ENCODE measurements at regions not wholly inside any gene's neighbourhood (a gene's known extent, or its start where the extent isn't known, plus 50 kb on each side); places are given as distances from the start of the nearest gene placed in this dataset.
"Not testable (repeated sequence)": the region's sequence is repeated elsewhere in the genome, so short reads cannot be mapped to it uniquely, and the experiment has no call there.

DNA sequence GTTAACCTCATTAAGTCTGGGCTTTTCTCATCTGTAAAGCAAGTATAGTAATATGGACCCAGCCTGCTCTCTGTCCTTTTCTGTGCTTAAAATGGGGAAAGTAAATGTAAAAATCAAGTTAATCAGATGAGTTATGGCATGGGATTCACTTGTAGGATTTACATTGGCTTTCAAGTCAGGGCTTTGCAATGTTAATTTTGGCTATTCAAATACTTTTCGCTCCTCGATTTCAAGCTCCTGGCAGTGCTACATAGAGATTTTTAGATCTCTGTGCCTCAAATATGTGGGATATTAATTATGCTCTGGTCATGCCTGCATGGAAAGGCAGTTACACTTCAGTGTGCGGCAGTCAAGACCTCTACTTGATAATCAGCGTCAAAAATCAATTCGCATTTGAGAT, 709.8 kb downstream of the LTN1 start:
- DNase-seq (ENCODE audit: low read depth), result no peak

DNA sequence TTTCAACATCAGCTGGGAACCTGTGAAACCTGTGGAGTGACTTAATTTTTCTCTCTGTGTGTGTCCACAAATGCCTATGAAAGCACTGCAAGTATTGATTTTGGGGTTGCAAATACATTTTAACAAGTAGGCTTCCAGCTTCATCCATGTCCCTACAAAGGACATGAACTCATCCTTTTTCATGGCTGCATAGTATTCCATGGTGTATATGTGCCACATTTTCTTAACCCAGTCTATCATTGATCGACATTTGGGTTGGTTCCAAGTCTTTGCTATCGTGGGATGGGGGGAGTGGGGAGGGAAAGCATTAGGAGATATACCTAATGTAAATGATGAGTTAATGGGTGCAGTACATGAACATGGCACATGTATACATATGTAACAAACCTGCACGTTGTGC, 711.3 kb downstream of the LTN1 start:
- not testable (repeated sequence) for DNase-seq (ENCODE audit: low read depth)

- no peak for DNase-seq (ENCODE audit: low read depth)
These were observed 712.1 kb downstream of the LTN1 start for GRCh38 chr21:28280611-28281010.

GRCh38 chr21:28277324-28277723, 715.4 kb downstream of the LTN1 start:
- DNase-seq (ENCODE audit: low read depth), result no peak

DNA sequence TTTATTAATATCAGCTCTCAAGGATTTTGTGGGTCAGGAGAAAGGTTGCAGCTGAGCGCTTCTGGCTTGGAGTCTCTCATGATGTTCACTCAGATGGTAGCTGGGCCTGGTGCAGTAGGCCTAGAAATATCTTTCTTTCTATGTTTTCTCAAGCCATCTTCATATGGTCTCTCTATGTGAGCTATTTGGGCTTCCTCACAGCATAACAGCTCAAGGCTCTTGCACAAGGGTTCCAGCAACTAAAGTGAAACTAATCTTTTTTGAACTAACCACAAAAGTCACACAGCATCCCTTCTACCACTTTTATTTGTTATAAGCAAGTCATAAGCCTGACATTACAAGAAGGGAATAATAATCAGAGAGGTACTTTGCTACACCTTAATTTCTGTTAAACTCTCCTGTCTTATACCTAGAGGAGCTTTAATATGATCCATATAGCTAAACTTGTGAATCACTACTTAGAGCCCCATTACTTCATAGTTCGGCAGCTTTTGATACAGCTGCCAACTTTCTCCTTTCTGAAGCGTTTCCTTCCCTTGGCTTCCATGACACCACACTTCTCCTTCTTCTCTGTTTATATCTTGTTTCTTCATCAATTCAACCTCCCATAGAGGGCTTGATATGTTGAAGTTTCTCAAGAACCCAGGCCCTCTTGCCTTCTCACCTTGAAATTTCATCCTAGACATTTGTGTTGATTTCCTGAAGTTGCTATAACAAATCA, 720.2 kb downstream of the LTN1 start:
- DNase-seq (ENCODE audit: low read depth), result no peak

- DNase-seq (ENCODE audit: low read depth), result no peak
These were observed 723.5 kb downstream of the LTN1 start for GRCh38 chr21:28269173-28269572.

DNA sequence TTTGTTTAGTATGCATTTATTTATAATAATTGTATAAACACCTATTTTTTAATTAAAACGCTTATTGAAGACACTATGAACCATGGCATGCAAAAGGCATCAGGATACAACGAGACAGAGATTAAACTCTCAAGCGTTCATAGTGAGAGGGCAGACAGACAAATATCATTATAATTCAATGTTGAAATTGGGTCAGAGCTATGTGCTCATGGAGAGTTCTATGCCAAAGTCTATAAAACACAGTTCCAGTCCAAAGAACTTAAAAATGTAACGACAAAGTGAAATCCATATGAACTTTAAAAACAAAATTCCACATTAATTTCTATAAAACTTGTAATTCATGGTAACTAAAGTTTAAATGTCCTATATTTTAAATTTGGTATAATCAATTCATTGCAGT, 724.0 kb downstream of the LTN1 start:
- no peak for DNase-seq (ENCODE audit: low read depth)

- DNase-seq (ENCODE audit: low read depth), result no peak
These were observed 725.2 kb downstream of the LTN1 start for GRCh38 chr21:28267449-28267848.

DNA sequence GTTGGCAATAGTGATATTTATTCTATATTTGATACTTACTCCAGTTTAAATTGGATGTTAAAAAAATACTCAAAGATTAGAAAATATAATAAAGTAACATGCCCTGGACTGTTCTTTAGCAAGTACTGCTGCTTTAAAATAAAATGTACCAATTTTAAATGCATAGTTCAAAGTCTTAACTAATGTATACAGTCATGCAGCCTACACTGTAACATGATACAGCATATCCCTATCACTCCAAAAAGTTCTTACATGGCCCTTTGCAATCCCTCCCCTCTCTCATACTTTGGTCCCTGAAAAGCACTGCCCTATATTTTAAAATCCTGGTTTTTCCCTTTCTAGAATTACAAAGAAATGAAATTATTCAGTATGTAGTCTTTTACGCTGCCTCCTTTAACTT, 726.6 kb downstream of the LTN1 start:
- DNase-seq (ENCODE audit: low read depth), result no peak

GRCh38 chr21:28263974-28264373, 728.7 kb downstream of the LTN1 start:
- DNase-seq (ENCODE audit: low read depth), result no peak

DNA sequence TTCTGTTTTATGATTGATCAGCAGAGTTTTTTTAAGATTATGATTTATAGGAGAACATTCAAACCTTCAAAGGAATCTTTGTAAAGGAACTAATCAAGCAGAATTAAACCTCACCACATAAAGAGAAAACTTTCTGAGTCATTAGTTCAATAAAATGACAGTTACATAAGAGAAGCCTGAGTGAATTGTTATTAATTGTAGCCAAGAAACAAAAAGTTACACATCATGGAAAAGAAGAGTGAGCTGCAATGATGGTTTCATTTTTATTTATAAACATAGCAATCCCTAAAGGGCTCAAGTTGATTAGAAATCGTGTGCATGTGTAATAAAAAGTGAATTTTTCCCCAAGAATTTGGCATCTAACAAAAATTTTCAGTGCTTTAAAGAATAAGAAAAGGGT, 731.4 kb downstream of the LTN1 start:
- DNase-seq (ENCODE audit: low read depth), result no peak

DNA sequence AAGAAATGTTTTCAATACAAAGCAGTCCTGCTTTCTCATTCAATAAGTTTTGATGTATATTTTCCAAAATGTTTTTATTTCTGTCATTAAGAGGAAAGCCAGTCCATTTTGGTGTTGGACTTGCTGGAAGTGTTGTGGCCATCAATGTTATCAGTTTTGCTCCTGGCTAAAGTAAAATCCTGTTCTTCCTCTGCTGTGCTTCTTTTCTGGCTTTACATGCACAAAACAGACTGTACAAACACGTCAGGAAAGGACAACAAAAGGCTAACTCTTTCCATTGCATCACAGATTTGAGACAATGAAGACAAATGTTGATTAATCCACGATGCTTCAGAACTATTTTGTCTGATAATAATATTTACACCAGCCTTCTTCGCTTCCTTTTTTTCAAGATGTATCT, 735.4 kb downstream of the LTN1 start:
- DNase-seq (ENCODE audit: low read depth), result no peak

DNA sequence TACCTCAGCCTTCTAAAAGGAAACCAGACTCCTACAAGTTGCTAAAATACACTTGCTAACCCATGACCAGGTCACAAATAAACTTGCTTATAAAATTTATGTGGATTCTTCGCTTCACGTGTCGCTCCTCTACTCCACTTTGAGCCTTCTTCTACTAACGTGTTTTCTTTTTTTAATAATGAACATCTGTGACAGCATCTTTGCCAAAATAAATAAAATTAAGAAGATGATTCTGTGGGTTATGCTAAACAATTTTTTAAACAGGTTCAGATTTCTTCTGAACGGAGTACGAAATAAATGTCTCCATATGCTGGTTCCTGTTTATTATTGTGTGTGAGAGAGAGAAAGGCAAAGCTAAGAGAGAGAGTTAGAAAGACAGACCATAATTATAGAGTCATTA, 735.8 kb downstream of the LTN1 start:
- no peak for DNase-seq (ENCODE audit: low read depth)

DNA sequence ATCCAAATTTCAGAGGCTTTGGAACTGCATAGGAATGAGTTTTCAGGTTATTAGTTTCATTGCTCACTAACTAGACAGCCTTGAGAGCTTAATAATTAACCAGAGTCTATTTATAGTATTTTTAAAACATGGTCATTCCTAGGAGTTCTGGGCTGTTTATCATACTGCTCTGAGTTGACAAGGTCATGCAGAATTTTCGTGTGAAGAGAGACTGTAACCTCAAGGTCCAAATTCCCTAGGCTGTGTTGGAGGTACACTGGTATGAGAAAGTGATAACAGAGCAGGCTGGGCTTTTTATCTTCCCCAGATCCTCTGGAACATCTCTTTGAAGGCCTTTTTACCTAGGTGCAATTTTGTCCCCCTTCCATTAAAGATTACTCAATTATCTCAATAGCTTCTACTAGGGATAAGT, 736.3 kb downstream of the LTN1 start:
- DNase-seq (ENCODE audit: low read depth), result no peak

DNA sequence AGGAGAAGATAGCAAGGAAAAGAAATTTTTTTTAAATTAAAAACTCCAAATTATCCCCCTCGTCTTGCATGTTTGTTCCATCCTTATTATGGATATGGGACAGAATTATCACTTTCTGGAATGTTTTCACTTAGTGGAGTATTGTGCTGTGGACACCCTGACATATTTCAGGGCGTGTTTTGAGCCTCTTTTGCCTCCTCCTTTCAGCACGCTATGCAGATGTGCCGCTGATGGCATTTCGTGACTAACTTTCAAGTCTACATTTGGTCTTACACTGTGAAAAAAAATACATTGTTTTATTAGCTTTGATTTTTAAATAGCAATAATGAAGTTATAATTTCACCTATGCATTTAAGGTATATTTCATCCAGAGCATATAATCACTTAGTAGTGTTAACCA, 738.7 kb downstream of the LTN1 start:
- no peak for DNase-seq (ENCODE audit: low read depth)

GRCh38 chr21:28253338-28253737, 739.3 kb downstream of the LTN1 start:
- DNase-seq (ENCODE audit: low read depth), result no peak

DNA sequence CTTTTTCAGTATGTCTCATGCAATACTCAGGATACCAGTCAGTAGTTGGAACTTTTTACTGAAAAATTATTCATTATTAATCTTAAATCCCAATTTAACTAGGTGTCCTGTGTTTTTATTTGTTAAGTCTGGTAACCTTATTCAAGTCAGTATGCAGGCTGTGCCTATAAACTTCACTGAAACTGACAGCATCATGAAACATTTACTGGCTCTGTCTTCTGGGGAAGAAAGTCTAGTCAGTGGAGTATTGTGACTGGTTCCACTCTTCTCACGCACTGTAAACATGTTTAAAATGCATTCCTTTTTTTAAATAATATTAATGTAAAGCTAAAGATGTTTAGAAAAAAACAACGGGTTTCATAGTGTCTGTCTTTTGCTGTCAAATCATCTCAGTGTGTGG, 739.7 kb downstream of the LTN1 start:
- no peak for DNase-seq (ENCODE audit: low read depth)

GRCh38 chr21:28250946-28251345, 741.7 kb downstream of the LTN1 start:
- DNase-seq (ENCODE audit: low read depth), result no peak

GRCh38 chr21:28247454-28248020, 745.1 kb downstream of the LTN1 start:
- no peak for DNase-seq (ENCODE audit: low read depth)

- DNase-seq (ENCODE audit: low read depth), result no peak
These were observed 752.1 kb downstream of the LTN1 start for GRCh38 chr21:28240586-28240985.

- DNase-seq (ENCODE audit: low read depth), result no peak
These were observed 753.3 kb downstream of the LTN1 start for GRCh38 chr21:28239340-28239739.

GRCh38 chr21:28237661-28238060, 755.0 kb downstream of the LTN1 start:
- DNase-seq (ENCODE audit: low read depth), result no peak

- DNase-seq (ENCODE audit: low read depth), result no peak
These were observed 757.3 kb downstream of the LTN1 start for GRCh38 chr21:28235169-28235895.

GRCh38 chr21:28234326-28234725, 758.4 kb downstream of the LTN1 start:
- DNase-seq (ENCODE audit: low read depth), result no peak
